Smooth muscle cell (in vitro differentiated cells): ENCODE measurements at regions not wholly inside any gene's neighbourhood (a gene's known extent, or its start where the extent isn't known, plus 50 kb on each side); places are given as distances from the start of the nearest gene placed in this dataset.

Experiments used
- DNase-seq: peaks from one replicate; lab custom pipeline; 2025; ENCODE audit not compliant: unreplicated experiment; lab: John Stamatoyannopoulos, UW
- H2AFZ ChIP-seq: fragments of 200-600 bp; sonication (generic); 2 replicates; pipeline ENCODE4 v1.6.0; 2016; ENCODE audit warnings: antibody characterized with exemption, low read depth, mild to moderate bottlenecking
- H3F3A ChIP-seq: fragments of 200-600 bp; sonication (generic); 2 replicates; pipeline ENCODE4 v1.6.0; 2017; ENCODE audit warnings: antibody characterized with exemption, low read depth
- H3K27ac ChIP-seq: fragments of 200-600 bp; sonication (generic); 2 replicates; pipeline ENCODE4 v1.5.1; 2016; ENCODE audit warnings: low read depth, mild to moderate bottlenecking
- H3K27me3 ChIP-seq: fragments of 200-600 bp; sonication (generic); 2 replicates; pipeline ENCODE4 v1.6.1; 2016; ENCODE audit warnings: low read depth, mild to moderate bottlenecking
- H3K36me3 ChIP-seq: fragments of 200-600 bp; sonication (generic); 2 replicates; pipeline ENCODE4 v1.5.1; 2016; ENCODE audit warnings: low read depth
- H3K4me1 ChIP-seq: fragments of 200-600 bp; sonication (generic); 2 replicates; pipeline ENCODE4 v1.5.1; 2016; ENCODE audit warnings: low read depth
- H3K4me2 ChIP-seq: fragments of 200-600 bp; sonication (generic); 2 replicates; pipeline ENCODE4 v1.6.0; 2016; ENCODE audit warnings: mild to moderate bottlenecking
- H3K4me3 ChIP-seq: fragments of 200-600 bp; sonication (generic); 2 replicates; pipeline ENCODE4 v1.5.1; 2016; ENCODE audit warnings: mild to moderate bottlenecking
- H3K79me2 ChIP-seq: fragments of 200-600 bp; sonication (generic); 2 replicates; pipeline ENCODE4 v1.6.0; 2016; ENCODE audit warnings: low read depth, mild to moderate bottlenecking
- H3K9ac ChIP-seq: fragments of 200-600 bp; sonication (generic); 2 replicates; pipeline ENCODE4 v1.6.0; 2016; ENCODE audit warnings: low read depth
- H3K9me3 ChIP-seq: fragments of 200-600 bp; sonication (generic); replicated peaks from 2 replicates; pipeline ENCODE4 v1.5.1; 2016; ENCODE audit warnings: low read depth
- H4K20me1 ChIP-seq: fragments of 200-600 bp; sonication (generic); 2 replicates; pipeline ENCODE4 v1.6.0; 2016; ENCODE audit warnings: low read depth
- whole genome bisulfite sequencing: methylation state at CpG from one replicate; pipeline ENCODE4 v1.1.7; 2016; ENCODE audit warnings: low lambda C conversion rate; 5-methylcytosine and 5-hydroxymethylcytosine counted together
- TF ChIP-seq, protein P1 (sequence below): fragments of 200-600 bp; sonication (generic); IDR thresholded peaks from 2 replicates; pipeline ENCODE4 v1.5.1; 2017; ENCODE audit warnings: borderline replicate concordance, mild to moderate bottlenecking, antibody characterized with exemption; ENCODE audit not compliant: insufficient read depth, poor library complexity, severe bottlenecking

DNA sequence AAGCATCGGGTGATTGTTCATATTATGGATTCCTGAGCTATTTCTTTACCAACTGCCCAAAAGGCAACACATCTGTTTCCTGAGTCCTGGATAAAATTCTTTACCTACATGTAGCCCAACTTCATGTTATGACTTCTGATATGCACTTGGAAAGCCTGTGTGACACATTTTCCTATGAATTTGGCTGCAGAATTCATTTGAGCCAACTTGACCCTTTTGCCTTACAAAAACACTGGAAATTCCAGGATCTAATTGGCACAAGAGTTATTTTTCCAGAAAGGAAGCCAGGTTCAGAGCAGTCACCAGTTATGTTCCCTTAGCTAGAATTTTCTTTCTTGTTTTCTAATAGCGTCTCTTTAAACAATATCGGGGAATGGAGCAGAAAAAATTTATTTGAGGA is 202.5 kb upstream of the LRIG3 start:
- Histone ChIP-seq H3F3A (no peaks in the 10 kb centered on the region), H3K9me3 (no peaks in the 10 kb centered on the region), H3K4me3 (no peak overlapping the region), H3K9ac (no peak overlapping the region), H3K27ac (no peak overlapping the region), H3K4me2 (no peak overlapping the region), H3K27me3 (no peaks in the 10 kb centered on the region), H3K79me2 (no peaks in the 10 kb centered on the region), H2AFZ (no peak overlapping the region), H4K20me1 (no peaks in the 10 kb centered on the region), H3K36me3 (no peaks in the 10 kb centered on the region), H3K4me1 (no peaks in the 10 kb centered on the region)
- DNase-seq = no peak
- 97% methylated on average over 3 of the region's 3 CpGs for WGBS
- TF ChIP-seq, protein P1, sequence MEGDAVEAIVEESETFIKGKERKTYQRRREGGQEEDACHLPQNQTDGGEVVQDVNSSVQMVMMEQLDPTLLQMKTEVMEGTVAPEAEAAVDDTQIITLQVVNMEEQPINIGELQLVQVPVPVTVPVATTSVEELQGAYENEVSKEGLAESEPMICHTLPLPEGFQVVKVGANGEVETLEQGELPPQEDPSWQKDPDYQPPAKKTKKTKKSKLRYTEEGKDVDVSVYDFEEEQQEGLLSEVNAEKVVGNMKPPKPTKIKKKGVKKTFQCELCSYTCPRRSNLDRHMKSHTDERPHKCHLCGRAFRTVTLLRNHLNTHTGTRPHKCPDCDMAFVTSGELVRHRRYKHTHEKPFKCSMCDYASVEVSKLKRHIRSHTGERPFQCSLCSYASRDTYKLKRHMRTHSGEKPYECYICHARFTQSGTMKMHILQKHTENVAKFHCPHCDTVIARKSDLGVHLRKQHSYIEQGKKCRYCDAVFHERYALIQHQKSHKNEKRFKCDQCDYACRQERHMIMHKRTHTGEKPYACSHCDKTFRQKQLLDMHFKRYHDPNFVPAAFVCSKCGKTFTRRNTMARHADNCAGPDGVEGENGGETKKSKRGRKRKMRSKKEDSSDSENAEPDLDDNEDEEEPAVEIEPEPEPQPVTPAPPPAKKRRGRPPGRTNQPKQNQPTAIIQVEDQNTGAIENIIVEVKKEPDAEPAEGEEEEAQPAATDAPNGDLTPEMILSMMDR = no peak

DNA sequence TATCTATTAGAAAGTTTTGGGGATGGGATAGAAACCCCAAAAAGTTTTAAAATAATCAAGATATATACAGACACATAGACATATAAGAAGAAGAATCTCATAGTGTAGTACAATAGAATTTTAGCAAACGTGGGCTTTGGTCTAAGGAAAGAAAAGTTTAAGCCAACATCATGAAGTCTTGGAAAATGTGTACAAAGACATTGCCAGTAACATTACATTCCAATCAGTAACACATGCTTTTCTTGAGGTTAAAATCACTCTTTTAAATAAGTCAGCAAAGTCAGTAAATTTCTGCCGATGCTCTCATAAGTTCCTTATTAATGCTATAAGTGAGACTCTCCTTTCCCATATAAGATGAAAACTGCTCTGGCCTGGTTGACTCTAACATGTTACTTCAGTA is 201.1 kb upstream of the LRIG3 start:
- 86% methylated on average over 2 of the region's 2 CpGs for WGBS
- no peak overlapping the region for H2AFZ ChIP-seq
- DNase-seq = no peak

GRCh38 chr12:59119676-59120075 is 199.4 kb upstream of the LRIG3 start:
- H3K4me3 ChIP-seq = no peak overlapping the region
- no peaks in the 10 kb centered on the region for H3K27me3 ChIP-seq
- H4K20me1 ChIP-seq = no peaks in the 10 kb centered on the region
- H3K9ac ChIP-seq = no peak overlapping the region
- no peak overlapping the region for H3K27ac ChIP-seq
- no peak overlapping the region for H2AFZ ChIP-seq
- no peaks in the 10 kb centered on the region for H3K4me1 ChIP-seq
- no peak overlapping the region for H3K4me2 ChIP-seq
- no peaks in the 10 kb centered on the region for H3K79me2 ChIP-seq
- H3K9me3 ChIP-seq = no peaks in the 10 kb centered on the region
- H3F3A ChIP-seq = no peaks in the 10 kb centered on the region
- no peak for DNase-seq
- H3K36me3 ChIP-seq = no peaks in the 10 kb centered on the region
- TF ChIP-seq, protein P1 = no peak
- WGBS = 92% methylated on average over 2 of the region's 2 CpGs

More for the DNA sequence above, 201.1 kb upstream of the LRIG3 start:
- H3K9me3 ChIP-seq = no peaks in the 10 kb centered on the region
- no peaks in the 10 kb centered on the region for H3F3A ChIP-seq
- H3K36me3 ChIP-seq = no peaks in the 10 kb centered on the region
- no peak overlapping the region for H3K4me2 ChIP-seq
- no peaks in the 10 kb centered on the region for H3K4me1 ChIP-seq
- no peaks in the 10 kb centered on the region for H3K79me2 ChIP-seq
- no peak overlapping the region for H3K4me3 ChIP-seq
- H3K27ac ChIP-seq = no peak overlapping the region
- no peaks in the 10 kb centered on the region for H3K27me3 ChIP-seq
- H4K20me1 ChIP-seq = no peaks in the 10 kb centered on the region
- TF ChIP-seq, protein P1 = no peak
- no peak overlapping the region for H3K9ac ChIP-seq

DNA sequence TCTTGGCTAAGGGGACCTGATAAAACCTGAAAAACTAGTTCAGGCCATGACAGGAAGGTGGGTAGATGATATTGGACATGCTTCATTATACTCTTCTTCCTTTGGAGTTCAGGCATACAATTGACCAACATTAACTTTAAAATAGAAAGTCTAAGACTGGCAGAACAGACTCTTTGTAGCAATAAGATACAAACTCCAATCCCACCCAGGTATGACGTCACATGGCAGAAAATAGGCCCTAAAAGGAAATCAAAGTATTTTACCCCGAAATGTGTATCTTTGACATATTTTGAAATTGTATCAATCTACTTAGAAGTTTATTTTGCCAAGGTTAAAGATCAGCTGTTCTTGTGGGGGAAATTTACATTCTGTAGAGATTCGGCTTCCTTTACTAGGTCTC is 198.1 kb upstream of the LRIG3 start:
- Histone ChIP-seq H3K9me3 (no peaks in the 10 kb centered on the region), H3K27me3 (no peaks in the 10 kb centered on the region), H3F3A (no peaks in the 10 kb centered on the region), H4K20me1 (no peaks in the 10 kb centered on the region), H3K4me3 (no peak overlapping the region), H3K36me3 (no peaks in the 10 kb centered on the region), H3K4me1 (no peaks in the 10 kb centered on the region), H3K9ac (no peak overlapping the region), H3K4me2 (no peak overlapping the region), H3K79me2 (no peaks in the 10 kb centered on the region), H2AFZ (no peak overlapping the region), H3K27ac (no peak overlapping the region)
- WGBS = 94% methylated on average over 3 of the region's 3 CpGs
- TF ChIP-seq, protein P1 = no peak
- no peak for DNase-seq
